A673 (cell line): ENCODE measurements at regions not wholly inside any gene's neighbourhood (a gene's known extent, or its start where the extent isn't known, plus 50 kb on each side); places are given as distances from the start of the nearest gene placed in this dataset.

Experiments used
- BruUV-seq: library from RNA; stranded (reverse); fragments of 400-500 nt; replicated peaks from 2 replicates; lab custom pipeline; 2021; lab: Mats Ljungman, UMichigan
- CTCF ChIA-PET: fragments of 300-600 bp; sonication (Branson Sonifier 250); formaldehyde crosslinking; loops from one replicate; lab custom pipeline; 2022; ENCODE audit warnings: antibody characterized with exemption; lab: Charles Lee
- POLR2A ChIA-PET: fragments of 300-600 bp; sonication (Branson Sonifier 250); formaldehyde crosslinking; loops from one replicate; lab custom pipeline; 2022; ENCODE audit warnings: antibody characterized with exemption; ENCODE audit not compliant: low non-redundant PET; lab: Charles Lee
- DNase-seq: peaks from one replicate; pipeline ENCODE4 v3.0.0-alpha.2; 2015; ENCODE audit warnings: low spot score
- H3K27ac ChIP-seq: fragments of 200-600 bp; sonication (generic); 2 replicates; pipeline ENCODE4 v1.5.1; 2016; ENCODE audit warnings: mixed run types, low read depth, mild to moderate bottlenecking, mixed read lengths, antibody characterized with exemption, low read length; ENCODE audit not compliant: poor library complexity, severe bottlenecking
- H3K27me3 ChIP-seq: fragments of 200-600 bp; sonication (generic); replicated peaks from 2 replicates; pipeline ENCODE4 v1.6.1; 2017; ENCODE audit warnings: mixed run types, low read depth, mild to moderate bottlenecking, mixed read lengths, antibody characterized with exemption, low read length; ENCODE audit not compliant: insufficient read depth, poor library complexity
- H3K36me3 ChIP-seq: fragments of 200-600 bp; sonication (generic); 2 replicates; pipeline ENCODE4 v1.6.1; 2016; ENCODE audit warnings: mixed run types, mild to moderate bottlenecking, mixed read lengths, antibody characterized with exemption, low read length; ENCODE audit not compliant: insufficient read depth, poor library complexity, severe bottlenecking
- H3K4me1 ChIP-seq: fragments of 200-600 bp; sonication (generic); 2 replicates; pipeline ENCODE4 v1.6.1; 2017; ENCODE audit warnings: mixed run types, mild to moderate bottlenecking, mixed read lengths, antibody characterized with exemption, low read length; ENCODE audit not compliant: insufficient read depth, poor library complexity, severe bottlenecking
- H3K4me3 ChIP-seq: fragments of 200-600 bp; sonication (generic); 2 replicates; pipeline ENCODE4 v1.5.1; 2016; ENCODE audit warnings: low read depth, mixed run types, mild to moderate bottlenecking, mixed read lengths, low read length; ENCODE audit not compliant: poor library complexity, severe bottlenecking
- H3K9me3 ChIP-seq: fragments of 200-600 bp; sonication (generic); 2 replicates; pipeline ENCODE4 v1.6.1; 2016; ENCODE audit warnings: mixed run types, low read depth, mild to moderate bottlenecking, mixed read lengths, antibody characterized with exemption, low read length; ENCODE audit not compliant: poor library complexity, severe bottlenecking
- CTCF ChIP-seq: fragments of 300-800, 200-600 bp; sonication (generic); conservative IDR thresholded peaks from 2 replicates; pipeline ENCODE4 v1.5.1; 2017; ENCODE audit warnings: low read depth, mild to moderate bottlenecking, antibody characterized with exemption, low read length, moderate library complexity, mixed read lengths
- EZH2 ChIP-seq: fragments of 200-600 bp; sonication (generic); IDR thresholded peaks from 2 replicates; pipeline ENCODE4 v1.6.1; 2017; ENCODE audit warnings: borderline replicate concordance, low read depth, mild to moderate bottlenecking, mixed read lengths, antibody characterized with exemption, low read length; ENCODE audit not compliant: poor library complexity, severe bottlenecking
- intact Hi-C: fragments of 100-400 bp; cut with micrococcal nuclease; formaldehyde crosslinking; loops from one replicate; pipeline ENCODE4 v1.10.0; 2022; ENCODE audit not compliant: unreplicated experiment

- TF ChIP-seq CTCF (no peak), EZH2 (no peak)
- ChIA-PET POLR2A (interaction anchor here (0.6 kb wide), 1 partner anchor 78 kb away, joined by 3 read pairs; no protein-coding TSS in a partner anchor), CTCF (no interaction called here)
- Histone ChIP-seq H3K9me3 (no peaks in the 10 kb centered on the region), H3K4me3 (no peak overlapping the region), H3K27me3 (no peaks in the 10 kb centered on the region), H3K36me3 (no peaks in the 10 kb centered on the region), H3K4me1 (no peaks in the 10 kb centered on the region), H3K27ac (no peak overlapping the region)
- BruUV-seq = no TSS peak
- DNase-seq = no peak
- intact Hi-C loops = no loop called here
Observed at GRCh38 chrX:7270933-7271332, 123.0 kb upstream of the PUDP start.

- Histone ChIP-seq H3K27ac (no peak overlapping the region), H3K36me3 (no peaks in the 10 kb centered on the region), H3K9me3 (no peaks in the 10 kb centered on the region), H3K4me3 (no peak overlapping the region), H3K4me1 (no peaks in the 10 kb centered on the region), H3K27me3 (no peaks in the 10 kb centered on the region)
- BruUV-seq = no TSS peak
- intact Hi-C loops = no loop called here
- TF ChIP-seq EZH2 (no peak), CTCF (no peak)
- ChIA-PET POLR2A (no interaction called here), CTCF (no interaction called here)
- DNase-seq = no peak
Observed at GRCh38 chrX:7269991-7270390, 122.0 kb upstream of the PUDP start.

GRCh38 chrX:7269589-7269988, 121.6 kb upstream of the PUDP start:
- H3K4me1 ChIP-seq = no peaks in the 10 kb centered on the region
- TF ChIP-seq EZH2 = no peak
- TF ChIP-seq CTCF = no peak
- no peak overlapping the region for H3K4me3 ChIP-seq
- no peak for DNase-seq
- H3K27me3 ChIP-seq = no peaks in the 10 kb centered on the region
- POLR2A ChIA-PET = no interaction called here
- H3K9me3 ChIP-seq = no peaks in the 10 kb centered on the region
- intact Hi-C loops = no loop called here
- CTCF ChIA-PET = no interaction called here
- no TSS peak for BruUV-seq
- no peak overlapping the region for H3K27ac ChIP-seq
- no peaks in the 10 kb centered on the region for H3K36me3 ChIP-seq
